GM23338 (cell line): ENCODE measurements at regions not wholly inside any gene's neighbourhood (a gene's known extent, or its start where the extent isn't known, plus 50 kb on each side); places are given as distances from the start of the nearest gene placed in this dataset.

Experiments
- ATAC-seq: fragments of 200-7000 bp; cut with Tn5 transposase; 3 replicates; pipeline ENCODE4 v1.9.1; 2020
- DNase-seq: peaks from one replicate; pipeline ENCODE4 v3.0.0-alpha.2; 2015; ENCODE audit warnings: low spot score
- H2AFZ ChIP-seq: fragments of 200-600 bp; sonication (generic); 2 replicates; pipeline ENCODE4 v1.8.0; 2016; ENCODE audit warnings: antibody characterized with exemption, mild to moderate bottlenecking, moderate library complexity
- H3F3A ChIP-seq: fragments of 200-600 bp; sonication (generic); replicated peaks from 2 replicates; pipeline ENCODE4 v1.8.0; 2017; ENCODE audit warnings: antibody characterized with exemption, mixed run types, low read depth
- H3K27ac ChIP-seq: fragments of 200-600 bp; sonication (generic); 2 replicates; pipeline ENCODE4 v1.6.1; 2016; ENCODE audit warnings: low read depth
- H3K27me3 ChIP-seq: fragments of 200-600 bp; sonication (generic); 2 replicates; pipeline ENCODE4 v1.8.0; 2016; ENCODE audit warnings: mild to moderate bottlenecking, mixed run types, moderate library complexity; ENCODE audit not compliant: insufficient read depth
- H3K36me3 ChIP-seq: fragments of 200-600 bp; sonication (generic); 2 replicates; pipeline ENCODE4 v1.8.0; 2016; ENCODE audit warnings: mild to moderate bottlenecking; ENCODE audit not compliant: insufficient read depth
- H3K4me1 ChIP-seq: fragments of 200-600 bp; sonication (generic); 2 replicates; pipeline ENCODE4 v1.8.0; 2016; ENCODE audit warnings: mild to moderate bottlenecking, moderate library complexity; ENCODE audit not compliant: insufficient read depth
- H3K4me2 ChIP-seq: fragments of 200-600 bp; sonication (generic); 2 replicates; pipeline ENCODE4 v1.7.1; 2017; ENCODE audit warnings: mixed run types
- H3K4me3 ChIP-seq: fragments of 200-600 bp; sonication (generic); 2 replicates; pipeline ENCODE4 v1.6.1; 2016; ENCODE audit warnings: mixed run types
- H3K79me2 ChIP-seq: fragments of 200-600 bp; sonication (generic); replicated peaks from 2 replicates; pipeline ENCODE4 v1.8.0; 2017; ENCODE audit warnings: mild to moderate bottlenecking; ENCODE audit not compliant: insufficient read depth
- H3K9me2 ChIP-seq: fragments of 200-600 bp; sonication (generic); 2 replicates; pipeline ENCODE4 v1.8.0; 2017; ENCODE audit not compliant: insufficient read depth
- H4K20me1 ChIP-seq: fragments of 200-600 bp; sonication (generic); replicated peaks from 2 replicates; pipeline ENCODE4 v1.8.0; 2017; ENCODE audit warnings: mild to moderate bottlenecking; ENCODE audit not compliant: insufficient read depth
- H3K27ac Mint-ChIP-seq: 2 replicates; pipeline ENCODE4 v1.8.0; 2020; ENCODE audit warnings: inconsistent platforms, mild to moderate bottlenecking, moderate library complexity, mixed read lengths
- H3K27me3 Mint-ChIP-seq: 3 replicates; pipeline ENCODE4 v1.8.0; 2022; ENCODE audit warnings: low read depth, mild to moderate bottlenecking, moderate library complexity, mixed read lengths, inconsistent platforms; ENCODE audit not compliant: insufficient read depth, poor library complexity
- H3K36me3 Mint-ChIP-seq: 3 replicates; pipeline ENCODE4 v1.8.0; 2021; ENCODE audit warnings: low read depth, mild to moderate bottlenecking, inconsistent platforms, moderate library complexity, mixed read lengths
- H3K4me1 Mint-ChIP-seq: 3 replicates; pipeline ENCODE4 v1.8.0; 2020; ENCODE audit warnings: mild to moderate bottlenecking, inconsistent platforms, mixed read lengths
- H3K4me3 Mint-ChIP-seq: 3 replicates; pipeline ENCODE4 v1.8.0; 2021; ENCODE audit warnings: moderate library complexity, mild to moderate bottlenecking, inconsistent platforms, mixed read lengths
- H3K9me3 Mint-ChIP-seq: 3 replicates; pipeline ENCODE4 v1.8.0; 2020; ENCODE audit warnings: moderate library complexity, mild to moderate bottlenecking, inconsistent platforms, mixed read lengths
- EZH2 ChIP-seq: fragments of 200-600 bp; sonication (generic); IDR thresholded peaks from one replicate; pipeline ENCODE4 v1.8.0; 2017; ENCODE audit warnings: antibody characterized with exemption, mild to moderate bottlenecking, low read depth; ENCODE audit not compliant: unreplicated experiment
- EZH2phosphoT487 ChIP-seq: fragments of 200-600 bp; sonication (generic); IDR thresholded peaks from one replicate; pipeline ENCODE4 v1.8.1; 2018; ENCODE audit warnings: antibody characterized with exemption; ENCODE audit not compliant: unreplicated experiment
- JUNB ChIP-seq: IDR thresholded peaks from one replicate; pipeline ENCODE4 v1.6.1; 2016; ENCODE audit warnings: antibody characterized with exemption; ENCODE audit not compliant: unreplicated experiment
- POLR2AphosphoS5 ChIP-seq: IDR thresholded peaks from 2 replicates; pipeline ENCODE4 v1.6.1; 2016; ENCODE audit warnings: antibody characterized with exemption, low read depth
- ZNF114 ChIP-seq: fragments of 250-450 bp; sonication (Bioruptor Pico); IDR thresholded peaks from 2 replicates; pipeline ENCODE4 v1.5.0; 2020; ENCODE audit warnings: mild to moderate bottlenecking, moderate library complexity
- ZNF331 ChIP-seq: fragments of 250-450 bp; sonication (Bioruptor Pico); IDR thresholded peaks from 2 replicates; pipeline ENCODE4 v1.5.0; 2020; ENCODE audit warnings: low read depth, mild to moderate bottlenecking, moderate library complexity
- TF ChIP-seq, protein P1 (sequence below): IDR thresholded peaks from 2 replicates; pipeline ENCODE4 v1.6.1; 2016; ENCODE audit warnings: antibody characterized with exemption
- TF ChIP-seq, protein P2 (sequence below): IDR thresholded peaks from one replicate; pipeline ENCODE4 v1.6.1; 2018; ENCODE audit warnings: antibody characterized with exemption; ENCODE audit not compliant: unreplicated experiment
- TF ChIP-seq, protein P3 (sequence below), 2 experiments: fragments of 200-600 bp in 1 of 2; sonication (generic) in 1 of 2; conservative IDR thresholded peaks; 2 replicates each; pipeline versions ENCODE4 v1.5.1 to v1.6.1; 2016 to 2017; ENCODE audit warnings: antibody characterized with exemption in 2 of 2, low read depth in 2 of 2, mild to moderate bottlenecking in 2 of 2, moderate library complexity in 1 of 2

DNA sequence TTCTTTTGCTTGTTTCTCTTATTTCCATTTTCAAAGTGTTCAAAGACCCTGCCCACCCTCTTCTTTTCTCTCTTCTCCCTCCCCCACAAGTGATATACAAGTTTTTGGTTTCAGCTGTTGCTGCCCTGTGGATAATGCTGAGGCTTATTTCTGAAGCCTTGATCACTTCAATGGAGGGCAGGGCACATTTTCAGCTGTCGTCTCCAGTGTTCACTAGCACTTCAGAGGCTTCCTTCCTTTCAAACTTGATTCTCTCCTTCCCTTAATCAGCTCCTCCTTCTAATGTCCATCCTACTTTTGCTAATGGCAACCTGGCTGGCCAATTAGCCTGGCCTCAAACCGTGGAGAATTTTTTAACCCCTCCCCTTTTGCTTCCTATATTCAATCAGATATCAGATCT lies 435.7 kb upstream of the RUNX1 start (continued):
- TF ChIP-seq, protein P1, sequence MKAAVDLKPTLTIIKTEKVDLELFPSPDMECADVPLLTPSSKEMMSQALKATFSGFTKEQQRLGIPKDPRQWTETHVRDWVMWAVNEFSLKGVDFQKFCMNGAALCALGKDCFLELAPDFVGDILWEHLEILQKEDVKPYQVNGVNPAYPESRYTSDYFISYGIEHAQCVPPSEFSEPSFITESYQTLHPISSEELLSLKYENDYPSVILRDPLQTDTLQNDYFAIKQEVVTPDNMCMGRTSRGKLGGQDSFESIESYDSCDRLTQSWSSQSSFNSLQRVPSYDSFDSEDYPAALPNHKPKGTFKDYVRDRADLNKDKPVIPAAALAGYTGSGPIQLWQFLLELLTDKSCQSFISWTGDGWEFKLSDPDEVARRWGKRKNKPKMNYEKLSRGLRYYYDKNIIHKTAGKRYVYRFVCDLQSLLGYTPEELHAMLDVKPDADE: no peak
- no peak for TF ChIP-seq ZNF114
- no peak for TF ChIP-seq JUNB

DNA sequence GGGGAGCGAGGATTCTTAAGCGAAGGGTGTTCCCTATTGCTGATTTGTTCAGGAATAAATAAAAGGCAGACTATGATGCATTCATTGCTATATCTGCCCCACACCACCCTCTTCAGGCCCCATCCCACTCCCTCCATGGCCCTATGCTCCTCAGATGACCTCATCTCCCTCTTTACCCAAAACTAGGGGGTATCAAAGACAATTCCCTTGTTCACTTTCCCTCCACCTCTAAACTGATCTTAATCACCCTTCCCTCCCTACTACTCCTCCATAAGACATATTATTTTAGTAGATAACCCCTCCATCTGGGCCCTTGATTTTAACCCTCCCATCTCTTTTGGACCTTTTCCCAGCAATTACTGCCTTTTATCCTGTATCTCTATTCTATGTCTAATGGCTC lies 434.9 kb upstream of the RUNX1 start:
- no peak for ATAC-seq
- no peaks in the 10 kb centered on the region for H4K20me1 ChIP-seq
- no peak overlapping the region for H3K4me3 Mint-ChIP-seq
- H3K79me2 ChIP-seq: no peaks in the 10 kb centered on the region
- H3K9me2 ChIP-seq: 0 out of 2 replicates have a peak, but pooled peaks cover 4% of the 10 kb centered on the region
- no peaks in the 10 kb centered on the region for H3K27me3 Mint-ChIP-seq
- H2AFZ ChIP-seq: no peak overlapping the region
- TF ChIP-seq POLR2AphosphoS5: no peak
- TF ChIP-seq EZH2: no peak
- no peak for TF ChIP-seq JUNB
- TF ChIP-seq, protein P2, sequence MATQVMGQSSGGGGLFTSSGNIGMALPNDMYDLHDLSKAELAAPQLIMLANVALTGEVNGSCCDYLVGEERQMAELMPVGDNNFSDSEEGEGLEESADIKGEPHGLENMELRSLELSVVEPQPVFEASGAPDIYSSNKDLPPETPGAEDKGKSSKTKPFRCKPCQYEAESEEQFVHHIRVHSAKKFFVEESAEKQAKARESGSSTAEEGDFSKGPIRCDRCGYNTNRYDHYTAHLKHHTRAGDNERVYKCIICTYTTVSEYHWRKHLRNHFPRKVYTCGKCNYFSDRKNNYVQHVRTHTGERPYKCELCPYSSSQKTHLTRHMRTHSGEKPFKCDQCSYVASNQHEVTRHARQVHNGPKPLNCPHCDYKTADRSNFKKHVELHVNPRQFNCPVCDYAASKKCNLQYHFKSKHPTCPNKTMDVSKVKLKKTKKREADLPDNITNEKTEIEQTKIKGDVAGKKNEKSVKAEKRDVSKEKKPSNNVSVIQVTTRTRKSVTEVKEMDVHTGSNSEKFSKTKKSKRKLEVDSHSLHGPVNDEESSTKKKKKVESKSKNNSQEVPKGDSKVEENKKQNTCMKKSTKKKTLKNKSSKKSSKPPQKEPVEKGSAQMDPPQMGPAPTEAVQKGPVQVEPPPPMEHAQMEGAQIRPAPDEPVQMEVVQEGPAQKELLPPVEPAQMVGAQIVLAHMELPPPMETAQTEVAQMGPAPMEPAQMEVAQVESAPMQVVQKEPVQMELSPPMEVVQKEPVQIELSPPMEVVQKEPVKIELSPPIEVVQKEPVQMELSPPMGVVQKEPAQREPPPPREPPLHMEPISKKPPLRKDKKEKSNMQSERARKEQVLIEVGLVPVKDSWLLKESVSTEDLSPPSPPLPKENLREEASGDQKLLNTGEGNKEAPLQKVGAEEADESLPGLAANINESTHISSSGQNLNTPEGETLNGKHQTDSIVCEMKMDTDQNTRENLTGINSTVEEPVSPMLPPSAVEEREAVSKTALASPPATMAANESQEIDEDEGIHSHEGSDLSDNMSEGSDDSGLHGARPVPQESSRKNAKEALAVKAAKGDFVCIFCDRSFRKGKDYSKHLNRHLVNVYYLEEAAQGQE: no peak
- TF ChIP-seq EZH2phosphoT487: no peak
- TF ChIP-seq, protein P3, sequence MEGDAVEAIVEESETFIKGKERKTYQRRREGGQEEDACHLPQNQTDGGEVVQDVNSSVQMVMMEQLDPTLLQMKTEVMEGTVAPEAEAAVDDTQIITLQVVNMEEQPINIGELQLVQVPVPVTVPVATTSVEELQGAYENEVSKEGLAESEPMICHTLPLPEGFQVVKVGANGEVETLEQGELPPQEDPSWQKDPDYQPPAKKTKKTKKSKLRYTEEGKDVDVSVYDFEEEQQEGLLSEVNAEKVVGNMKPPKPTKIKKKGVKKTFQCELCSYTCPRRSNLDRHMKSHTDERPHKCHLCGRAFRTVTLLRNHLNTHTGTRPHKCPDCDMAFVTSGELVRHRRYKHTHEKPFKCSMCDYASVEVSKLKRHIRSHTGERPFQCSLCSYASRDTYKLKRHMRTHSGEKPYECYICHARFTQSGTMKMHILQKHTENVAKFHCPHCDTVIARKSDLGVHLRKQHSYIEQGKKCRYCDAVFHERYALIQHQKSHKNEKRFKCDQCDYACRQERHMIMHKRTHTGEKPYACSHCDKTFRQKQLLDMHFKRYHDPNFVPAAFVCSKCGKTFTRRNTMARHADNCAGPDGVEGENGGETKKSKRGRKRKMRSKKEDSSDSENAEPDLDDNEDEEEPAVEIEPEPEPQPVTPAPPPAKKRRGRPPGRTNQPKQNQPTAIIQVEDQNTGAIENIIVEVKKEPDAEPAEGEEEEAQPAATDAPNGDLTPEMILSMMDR (conservative IDR thresholded peaks at IDR 0.05; ENCODE audit: low read depth in 2 of 2): no peak
- TF ChIP-seq ZNF331 (CRISPR knock-in tag): no peak
- no peak for TF ChIP-seq ZNF114
- H3K4me3 ChIP-seq: no peak overlapping the region
- H3K27ac Mint-ChIP-seq: no peak overlapping the region
- peaks cover 11% of the 10 kb centered on the region for H3K36me3 Mint-ChIP-seq
- no peaks in the 10 kb centered on the region for H3K4me1 Mint-ChIP-seq
- peaks cover 13% of the 10 kb centered on the region for H3K9me3 Mint-ChIP-seq
- no peaks in the 10 kb centered on the region for H3K27me3 ChIP-seq
- peaks cover 11% of the 10 kb centered on the region; the same call in 1 of the 2 replicates for H3K36me3 ChIP-seq
- H3K4me1 ChIP-seq: no peaks in the 10 kb centered on the region
- H3K4me2 ChIP-seq: no peak overlapping the region
- no peak overlapping the region for H3K27ac ChIP-seq
- no peaks in the 10 kb centered on the region for H3F3A ChIP-seq
- no peak for DNase-seq
